ENCODE measurements at regions not wholly inside any gene's neighbourhood (a gene's known extent, or its start where the extent isn't known, plus 50 kb on each side); places are given as distances from the start of the nearest gene placed in this dataset.

- no peak for FAIRE-seq
- no peak overlapping the region for H3K9ac ChIP-seq (replicated peaks; ENCODE audit: extremely low read depth, insufficient read depth, low read length)
- BruUV-seq (replicated peaks), result no TSS peak
- no peak overlapping the region for H3K27ac ChIP-seq (ENCODE audit: insufficient read depth, low read depth, low read length)
- dilution Hi-C loops (cut with MboI; ENCODE audit: extremely low pct_ligation_motif_present, low sequenced_read_pairs) (no loop called here), intact Hi-C loops (cut with micrococcal nuclease) (no loop called here)
- H3K4me1 ChIP-seq (ENCODE audit: control insufficient read depth, extremely low read depth, insufficient read depth, low read length), result peaks cover 13% of the 10 kb centered on the region
- ChIA-PET POLR2A (no interaction called here), CTCF (interaction anchor here (0.6 to 1.8 kb wide), 5 partner anchors 11 to 1222 kb away, joined by 3 to 11 read pairs (median 3); no protein-coding TSS in a partner anchor)
- no peaks in the 10 kb centered on the region for H3K79me2 ChIP-seq (ENCODE audit: control insufficient read depth, insufficient read depth, low read length)
- no peaks in the 10 kb centered on the region for H3K9me3 ChIP-seq (replicated peaks; ENCODE audit: control insufficient read depth, insufficient read depth, low read length)
- TF ChIP-seq FOS (IDR thresholded peaks at IDR 0.05; ENCODE audit: borderline replicate concordance, insufficient read depth, low read length), result no peak
- no peak for TF ChIP-seq MYC (IDR thresholded peaks at IDR 0.05; ENCODE audit: low read depth, low read length)
- TF ChIP-seq, protein P1, sequence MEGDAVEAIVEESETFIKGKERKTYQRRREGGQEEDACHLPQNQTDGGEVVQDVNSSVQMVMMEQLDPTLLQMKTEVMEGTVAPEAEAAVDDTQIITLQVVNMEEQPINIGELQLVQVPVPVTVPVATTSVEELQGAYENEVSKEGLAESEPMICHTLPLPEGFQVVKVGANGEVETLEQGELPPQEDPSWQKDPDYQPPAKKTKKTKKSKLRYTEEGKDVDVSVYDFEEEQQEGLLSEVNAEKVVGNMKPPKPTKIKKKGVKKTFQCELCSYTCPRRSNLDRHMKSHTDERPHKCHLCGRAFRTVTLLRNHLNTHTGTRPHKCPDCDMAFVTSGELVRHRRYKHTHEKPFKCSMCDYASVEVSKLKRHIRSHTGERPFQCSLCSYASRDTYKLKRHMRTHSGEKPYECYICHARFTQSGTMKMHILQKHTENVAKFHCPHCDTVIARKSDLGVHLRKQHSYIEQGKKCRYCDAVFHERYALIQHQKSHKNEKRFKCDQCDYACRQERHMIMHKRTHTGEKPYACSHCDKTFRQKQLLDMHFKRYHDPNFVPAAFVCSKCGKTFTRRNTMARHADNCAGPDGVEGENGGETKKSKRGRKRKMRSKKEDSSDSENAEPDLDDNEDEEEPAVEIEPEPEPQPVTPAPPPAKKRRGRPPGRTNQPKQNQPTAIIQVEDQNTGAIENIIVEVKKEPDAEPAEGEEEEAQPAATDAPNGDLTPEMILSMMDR (IDR thresholded peaks at IDR 0.05; ENCODE audit: extremely low read depth in 1 of 2, insufficient read depth in 1 of 2, low read depth in 1 of 2, low read length in 2 of 2), result no peak
- TF ChIP-seq POLR2AphosphoS5 (IDR thresholded peaks at IDR 0.05; ENCODE audit: insufficient read depth, low read depth, low read length), result no peak
- TF ChIP-seq POLR2A (IDR thresholded peaks at IDR 0.05; ENCODE audit: low read depth, low read length), result no peak
- no peak for TF ChIP-seq GATA2 (IDR thresholded peaks at IDR 0.05; ENCODE audit: insufficient read depth, insufficient read length, low read depth, low read length)
- no peak for TF ChIP-seq EZH2 (IDR thresholded peaks at IDR 0.05; ENCODE audit: borderline replicate concordance, low read depth, low read length, severe bottlenecking)
- no peak for TF ChIP-seq MAX (IDR thresholded peaks at IDR 0.05; ENCODE audit: insufficient read depth, insufficient read length)
- TF ChIP-seq JUN (IDR thresholded peaks at IDR 0.05; ENCODE audit: borderline replicate concordance, insufficient read depth, insufficient read length, low read depth), result no peak
- no peaks in the 10 kb centered on the region for H3K36me3 ChIP-seq (ENCODE audit: control insufficient read depth in 2 of 2, extremely low read depth in 1 of 2, insufficient read depth in 2 of 2, low read length in 2 of 2)
- H3K9me1 ChIP-seq (replicated peaks; ENCODE audit: control insufficient read depth, extremely low read depth, insufficient read depth, low read length), result no peaks in the 10 kb centered on the region
- H4K20me1 ChIP-seq (replicated peaks; ENCODE audit: control insufficient read depth, extremely low read depth, insufficient read depth, low read length), result no peaks in the 10 kb centered on the region
- no peak overlapping the region for H3K4me3 ChIP-seq (replicated peaks in 1 of 3; ENCODE audit: insufficient read depth in 1 of 3, low read depth in 1 of 3, low read length in 3 of 3)
- no peaks in the 10 kb centered on the region for H3K27me3 ChIP-seq (ENCODE audit: control insufficient read depth in 2 of 2, insufficient read depth in 2 of 2, low read length in 2 of 2)
- no peak overlapping the region for H2AFZ ChIP-seq (ENCODE audit: low read depth, low read length)
- DNase-seq (ENCODE audit: low read depth, low spot score), result no peak
- H3K4me2 ChIP-seq (ENCODE audit: insufficient read depth, low read length), result no peak overlapping the region
Observed at GRCh38 chr4:78671903-78672815, 104.0 kb upstream of the BMP2K start.

Measured in endothelial cell of umbilical vein (primary cell).